GM12892 (cell line): ENCODE measurements at regions not wholly inside any gene's neighbourhood (a gene's known extent, or its start where the extent isn't known, plus 50 kb on each side); places are given as distances from the start of the nearest gene placed in this dataset.

Experiments used
- DNase-seq: peaks from one replicate; pipeline ENCODE4 v3.0.0; 2011; ENCODE audit not compliant: insufficient read length
- FAIRE-seq: peaks from 2 replicates; lab custom pipeline; 2011; peaks lifted over from hg19 to GRCh38; lab: Jason Lieb, UNC
- POLR2A ChIP-seq: IDR thresholded peaks from 2 replicates; pipeline ENCODE4 v1.6.1; 2011; ENCODE audit warnings: low read depth, low read length, control low read depth
- POLR2AphosphoS5 ChIP-seq: IDR thresholded peaks from 2 replicates; pipeline ENCODE4 v1.6.1; 2011; ENCODE audit warnings: low read depth, low read length, control low read depth
- TAF1 ChIP-seq: IDR thresholded peaks from 2 replicates; pipeline ENCODE4 v1.6.1; 2011; ENCODE audit warnings: low read depth, mild to moderate bottlenecking, control low read depth, low read length, borderline replicate concordance

GRCh38 chr2:217735899-217736298, 266.9 kb downstream of the TNS1 start:
- FAIRE-seq (no peak), DNase-seq (no peak)
- TF ChIP-seq TAF1 (no peak), POLR2AphosphoS5 (no peak), POLR2A (no peak)

GRCh38 chr2:217735034-217735433, 267.8 kb downstream of the TNS1 start:
- DNase-seq, result no peak
- no peak for FAIRE-seq
- TF ChIP-seq POLR2A, result no peak
- no peak for TF ChIP-seq TAF1
- TF ChIP-seq POLR2AphosphoS5, result no peak

DNA sequence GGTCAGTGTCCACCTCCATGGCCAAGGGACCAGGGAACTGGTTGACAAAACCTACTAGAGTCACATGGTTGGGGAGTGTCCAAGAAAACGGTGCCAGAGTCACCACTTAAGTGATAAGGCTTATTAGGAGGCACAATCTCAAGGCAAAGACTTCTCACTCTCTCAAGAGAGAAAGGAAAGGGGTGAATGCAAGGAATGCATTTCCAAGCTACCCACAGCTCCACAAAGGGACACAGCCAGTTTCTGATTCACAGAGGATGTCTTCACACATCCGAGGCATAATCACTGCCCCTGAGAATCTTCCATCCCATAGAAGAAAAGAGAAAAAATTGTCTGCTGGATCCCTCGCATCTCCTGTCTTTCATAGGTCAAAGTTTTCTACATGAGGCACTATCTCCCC, 269.3 kb downstream of the TNS1 start:
- TF ChIP-seq POLR2AphosphoS5 (no peak), POLR2A (no peak), TAF1 (no peak)
- FAIRE-seq (no peak), DNase-seq (no peak)

- no peak for FAIRE-seq
- DNase-seq, result no peak
- no peak for TF ChIP-seq POLR2AphosphoS5
These were observed 269.8 kb downstream of the TNS1 start for GRCh38 chr2:217732992-217733391.

DNA sequence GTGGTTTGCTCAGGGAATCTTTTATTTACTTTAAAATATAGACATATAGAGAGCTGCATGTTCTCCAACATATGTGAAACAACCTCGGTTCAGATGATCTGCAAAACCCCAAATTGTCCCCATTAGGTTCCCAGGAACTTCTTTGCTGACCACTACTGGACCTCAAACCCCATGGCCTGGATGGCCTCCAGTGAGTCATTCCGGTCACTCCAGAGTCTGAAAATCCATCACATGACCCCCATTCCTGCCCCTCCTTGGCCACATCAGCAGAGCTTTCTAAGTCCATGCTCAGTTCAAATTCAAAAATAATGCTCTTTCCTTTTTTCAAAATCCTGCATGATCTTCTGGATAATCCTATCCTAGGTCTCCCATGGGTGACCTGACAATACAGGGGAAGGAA, 271.0 kb downstream of the TNS1 start:
- DNase-seq (no peak), FAIRE-seq (no peak)

GRCh38 chr2:217729421-217730053, 273.3 kb downstream of the TNS1 start:
- FAIRE-seq (no peak), DNase-seq (no peak)
- no peak for TF ChIP-seq POLR2AphosphoS5
- TF ChIP-seq POLR2A, result no peak
- no peak for TF ChIP-seq TAF1

More for the DNA sequence above, 271.0 kb downstream of the TNS1 start:
- TF ChIP-seq POLR2A, result no peak
- no peak for TF ChIP-seq POLR2AphosphoS5
- TF ChIP-seq TAF1, result no peak

DNA sequence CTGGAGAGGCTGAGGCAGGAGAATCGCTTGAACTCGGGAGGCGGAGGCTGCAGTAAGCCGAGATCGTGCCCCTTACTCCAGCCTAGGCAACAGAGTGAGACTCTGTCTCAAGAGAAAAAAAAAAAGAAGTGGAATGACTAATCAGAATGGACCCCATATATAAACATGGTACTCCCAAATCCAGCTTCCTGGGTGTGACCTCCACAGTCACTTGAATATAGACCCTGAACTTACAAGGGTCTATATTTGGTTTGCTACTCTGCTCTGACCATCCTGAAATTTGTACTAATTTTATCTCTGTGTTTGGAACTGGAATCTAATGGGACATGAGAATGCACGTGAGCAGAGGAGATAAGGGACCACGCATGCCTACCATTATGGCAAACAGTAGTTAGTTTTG, 275.0 kb downstream of the TNS1 start:
- DNase-seq, result no peak
- FAIRE-seq, result no peak
- no peak for TF ChIP-seq POLR2AphosphoS5
- TF ChIP-seq TAF1, result no peak
- TF ChIP-seq POLR2A, result no peak

DNA sequence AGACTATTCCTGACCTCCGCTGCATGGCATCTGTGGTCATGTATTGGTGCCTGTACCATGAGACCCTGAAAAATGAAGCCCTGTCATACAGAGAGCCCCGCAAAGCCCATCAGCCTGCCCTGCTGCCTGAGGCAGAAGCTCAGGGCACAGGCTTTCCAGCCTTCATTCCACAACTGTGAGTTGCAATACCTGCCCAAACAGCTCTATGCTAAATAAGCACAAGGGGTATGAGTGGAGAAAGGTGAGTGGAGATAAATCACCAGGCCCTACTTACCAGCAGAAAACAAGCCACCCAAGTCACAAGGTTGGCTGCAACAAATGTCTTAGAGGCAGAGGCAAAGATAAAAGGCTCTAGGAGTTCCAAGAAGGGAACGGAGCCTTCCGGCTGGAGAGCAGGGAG, 277.4 kb downstream of the TNS1 start:
- no peak for FAIRE-seq
- no peak for TF ChIP-seq POLR2AphosphoS5
- no peak for TF ChIP-seq POLR2A
- no peak for TF ChIP-seq TAF1
- no peak for DNase-seq

- TF ChIP-seq POLR2A (no peak), POLR2AphosphoS5 (no peak), TAF1 (no peak)
- DNase-seq (no peak), FAIRE-seq (no peak)
These were observed 278.3 kb downstream of the TNS1 start for GRCh38 chr2:217724471-217724870.

- no peak for FAIRE-seq
- TF ChIP-seq TAF1, result no peak
- TF ChIP-seq POLR2AphosphoS5, result no peak
- TF ChIP-seq POLR2A, result no peak
- no peak for DNase-seq
These were observed 278.8 kb downstream of the TNS1 start for GRCh38 chr2:217723981-217724380.

DNA sequence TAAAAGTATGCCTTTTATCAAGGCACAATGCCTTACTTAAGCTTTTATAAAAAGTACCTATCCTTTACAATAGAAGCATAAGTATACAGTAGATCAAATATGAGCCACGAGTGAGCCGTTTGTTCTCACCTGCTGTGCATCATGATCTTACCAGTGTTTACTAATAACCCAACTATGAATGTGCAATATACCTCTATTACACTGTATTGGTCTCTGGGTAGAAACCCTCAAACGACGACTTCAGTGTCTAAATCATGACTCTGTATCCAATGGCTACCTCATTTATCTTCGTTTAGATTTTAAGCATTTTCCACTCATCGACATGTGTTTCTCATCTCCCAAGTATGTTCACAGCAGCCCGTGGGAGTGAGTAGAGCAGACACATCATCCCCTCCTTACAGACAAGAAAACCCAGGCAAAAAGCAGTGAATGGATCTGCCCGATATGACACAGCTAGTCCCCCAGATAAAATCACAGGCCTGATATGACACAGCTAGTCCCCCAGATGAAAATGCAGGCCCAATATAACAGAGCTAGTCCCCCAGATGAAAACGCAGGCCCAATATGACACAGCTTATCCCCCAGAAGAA, 279.8 kb downstream of the TNS1 start:
- no peak for DNase-seq
- TF ChIP-seq POLR2A, result no peak
- no peak for TF ChIP-seq POLR2AphosphoS5
- FAIRE-seq, result no peak

DNA sequence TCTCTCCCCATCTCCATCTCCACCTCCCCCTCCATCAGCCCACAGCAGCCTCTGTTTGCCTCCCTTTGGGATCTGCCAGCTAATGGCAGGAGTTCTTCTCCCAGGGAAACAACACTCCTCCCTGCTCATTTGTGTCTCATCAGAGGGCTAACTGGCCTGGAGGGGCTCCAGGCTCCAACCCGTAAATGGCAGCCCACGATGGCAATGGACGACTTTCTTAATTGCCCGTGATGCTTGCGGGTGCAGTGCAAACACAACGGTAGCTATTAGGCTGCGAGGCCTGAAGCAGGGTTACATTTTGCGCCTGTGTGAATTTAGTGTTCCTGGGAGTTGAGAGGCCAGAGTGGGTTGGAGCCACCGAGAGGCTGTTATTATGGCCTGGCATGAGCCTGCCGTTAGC, 285.1 kb downstream of the TNS1 start:
- no peak for TF ChIP-seq POLR2AphosphoS5
- no peak for TF ChIP-seq TAF1
- TF ChIP-seq POLR2A, result no peak
- no peak for DNase-seq
- FAIRE-seq, result no peak
